Stomach (tissue), 8 donors: ENCODE measurements at regions not wholly inside any gene's neighbourhood (a gene's known extent, or its start where the extent isn't known, plus 50 kb on each side); places are given as distances from the start of the nearest gene placed in this dataset.
A peak's percentile ranks its signal among the peaks of the same experiment; 100 is the strongest.

Source experiments
- DNase-seq, 2 donors: peaks; one replicate each; pipeline versions ENCODE4 v3.0.0 to v3.0.0-alpha.2; 2013 to 2019
- H3K27ac ChIP-seq, 5 donors: fragments of 200-600 bp in 4 of 5; sonication (generic) in 4 of 5; one replicate each; pipeline ENCODE4 v1.5.1; 2013 to 2019; ENCODE audit warnings: mild to moderate bottlenecking in 1 of 5, moderate library complexity in 1 of 5
- H3K27me3 ChIP-seq, 3 donors: fragments of 200-600 bp; sonication (generic); one replicate each; pipeline ENCODE4 v1.5.1; 2017 to 2019; ENCODE audit warnings: mixed run types in 1 of 3
- H3K36me3 ChIP-seq, 4 donors: fragments of 200-600 bp; sonication (generic); 1 replicate in 3 of 4; 2 replicates in 1 of 4; pipeline ENCODE4 v1.5.1; 2016 to 2019
- H3K4me1 ChIP-seq, 4 donors: fragments of 200-600 bp; sonication (generic); one replicate each; pipeline ENCODE4 v1.5.1; 2016 to 2019
- H3K4me3 ChIP-seq, 4 donors: fragments of 200-600 bp; sonication (generic) in 3 of 4; one replicate each; pipeline ENCODE4 v1.5.1; 2016 to 2019; ENCODE audit warnings: mild to moderate bottlenecking in 1 of 4
- H3K9me3 ChIP-seq, 4 donors: fragments of 200-600 bp; sonication (generic); one replicate each; pipeline ENCODE4 v1.5.1; 2016 to 2019
- CTCF ChIP-seq, 7 experiments: fragments of 450-650 bp in 4 of 7; fragments of 200-600 bp in 3 of 7; sonication (generic) in 3 of 7; IDR thresholded peaks; one replicate each; pipeline ENCODE4 v1.5.1; 2016 to 2019; ENCODE audit warnings: antibody characterized with exemption in 7 of 7, control low read depth in 2 of 7, mild to moderate bottlenecking in 1 of 7
- EP300 ChIP-seq: sonication (generic); formaldehyde crosslinking; IDR thresholded peaks from one replicate; pipeline ENCODE4 v1.6.1; 2017; ENCODE audit warnings: antibody characterized with exemption
- POLR2A ChIP-seq, 4 donors: fragments of 450-650 bp; IDR thresholded peaks; one replicate each; pipeline ENCODE4 v1.6.1; 2016; ENCODE audit warnings: antibody characterized with exemption in 4 of 4, control low read depth in 2 of 4, mild to moderate bottlenecking in 1 of 4, moderate library complexity in 1 of 4
- POLR2AphosphoS5 ChIP-seq, 3 donors: sonication (generic); formaldehyde crosslinking; IDR thresholded peaks; one replicate each; pipeline ENCODE4 v1.6.1; 2016; ENCODE audit warnings: antibody characterized with exemption in 3 of 3
- WGBS, 5 donors: extraction: QIAGEN DNeasy Blood & Tissue Kit in 3 of 5; methylation state at CpG; one replicate each; pipeline versions ENCODE4 v1.1.5 to v1.1.7; 2013 to 2018; 5-methylcytosine and 5-hydroxymethylcytosine counted together
- intact Hi-C: fragments of 100-400 bp; cut with DNase I; formaldehyde crosslinking; loops from one replicate; pipeline ENCODE4 v1.15.1; 2023; ENCODE audit warnings: low total_unique reads
- donor health status: healthy with polysubstance abuse.
- donor health status: Bipolar disorder and iron deficiency.
- donor health status: healthy.

GRCh38 chr10:7092603-7093002 is 318.2 kb downstream of the SFMBT2 start:
- Histone ChIP-seq H3K27ac (no peak overlapping the region), H3K9me3 (no peaks in the 10 kb centered on the region), H3K4me1 (peaks cover 0 to 26% (median 4%) of the 10 kb centered on the region in 4 donors), H3K27me3 (no peaks in the 10 kb centered on the region), H3K4me3 (no peak overlapping the region), H3K36me3 (no peaks in the 10 kb centered on the region)
- WGBS, 5 donors: 87 to 96% (median 93%) methylated on average over 7 of the region's 7 CpGs
- TF ChIP-seq POLR2A (IDR thresholded peaks at IDR 0.05): no peak
- intact Hi-C loops: no loop called here
- no peak for DNase-seq

- Histone ChIP-seq H3K36me3 (no peaks in the 10 kb centered on the region), H3K27me3 (no peaks in the 10 kb centered on the region), H3K4me1 (peaks cover 0 to 39% (median 10%) of the 10 kb centered on the region in 4 donors), H3K9me3 (no peaks in the 10 kb centered on the region), H3K27ac (peak overlapping the region in 4 of 5 donors; percentile 62 to 83 (median 68)), H3K4me3 (no peak overlapping the region)
- intact Hi-C loops: no loop called here
- DNase-seq: peak in 1 of 2 donors; percentile 48
- WGBS, 5 donors: 39 to 55% (median 42%) methylated on average over 5 of the region's 5 CpGs
- TF ChIP-seq POLR2AphosphoS5 (IDR thresholded peaks at IDR 0.05): peak; percentile 55 to 83 (median 76)
- TF ChIP-seq POLR2A (IDR thresholded peaks at IDR 0.05): no peak
Observed at GRCh38 chr10:7090529-7090928, 320.3 kb downstream of the SFMBT2 start.

- peak in 1 of 2 donors; percentile 69 for DNase-seq
- no peak for TF ChIP-seq POLR2AphosphoS5 (IDR thresholded peaks at IDR 0.05)
- H3K27ac ChIP-seq: peak overlapping the region in 4 of 5 donors; percentile 11 to 83 (median 49)
- H3K4me3 ChIP-seq: no peak overlapping the region
- no peaks in the 10 kb centered on the region for H3K36me3 ChIP-seq
- no peaks in the 10 kb centered on the region for H3K9me3 ChIP-seq
- intact Hi-C loops: no loop called here
- WGBS, 5 donors: 47 to 71% (median 58%) methylated on average over 14 of the region's 14 CpGs
- H3K4me1 ChIP-seq: peaks cover 7 to 57% (median 31%) of the 10 kb centered on the region in 4 donors
- no peaks in the 10 kb centered on the region for H3K27me3 ChIP-seq
Observed at GRCh38 chr10:7085913-7086589, 324.8 kb downstream of the SFMBT2 start.

GRCh38 chr10:7085147-7085912 is 325.5 kb downstream of the SFMBT2 start:
- intact Hi-C loops: no loop called here
- Histone ChIP-seq H3K27ac (peak overlapping the region; percentile 11 to 83 (median 57)), H3K4me3 (no peak overlapping the region), H3K36me3 (no peaks in the 10 kb centered on the region), H3K9me3 (no peaks in the 10 kb centered on the region), H3K4me1 (peaks cover 7 to 54% (median 31%) of the 10 kb centered on the region in 4 donors), H3K27me3 (no peaks in the 10 kb centered on the region)
- TF ChIP-seq POLR2AphosphoS5 (IDR thresholded peaks at IDR 0.05) (no peak), CTCF (IDR thresholded peaks at IDR 0.05) (no peak), EP300 (no peak), POLR2A (IDR thresholded peaks at IDR 0.05) (no peak)
- 41 to 45% (median 45%) methylated on average over 10 of the region's 10 CpGs for WGBS, 5 donors
- peak in 1 of 2 donors; percentile 50 for DNase-seq

- Histone ChIP-seq H3K27ac (peak overlapping the region in 2 of 5 donors; percentile 27 to 83), H3K9me3 (no peaks in the 10 kb centered on the region), H3K36me3 (no peaks in the 10 kb centered on the region), H3K4me3 (no peak overlapping the region), H3K27me3 (no peaks in the 10 kb centered on the region), H3K4me1 (peaks cover 7 to 45% (median 29%) of the 10 kb centered on the region in 4 donors)
- WGBS, 5 donors: 64 to 77% (median 71%) methylated on average over 9 of the region's 9 CpGs
- no peak for DNase-seq
- TF ChIP-seq CTCF (IDR thresholded peaks at IDR 0.05): no peak
- no peak for TF ChIP-seq POLR2A (IDR thresholded peaks at IDR 0.05)
- intact Hi-C loops: no loop called here
Observed at GRCh38 chr10:7084280-7085005, 326.4 kb downstream of the SFMBT2 start.
